Ovary (tissue), 7 donors: ENCODE measurements at regions not wholly inside any gene's neighbourhood (a gene's known extent, or its start where the extent isn't known, plus 50 kb on each side); places are given as distances from the start of the nearest gene placed in this dataset.

Experiments used
- DNase-seq, 5 donors: peaks; one replicate each; pipeline ENCODE4 v3.0.0-alpha.2; 2019 to 2020
- H3K27ac ChIP-seq, 2 donors: fragments of 200-600 bp; one replicate each; pipeline versions ENCODE4 v1.5.1 to v1.8.0; 2019 to 2022
- H3K27me3 ChIP-seq: fragments of 200-600 bp; one replicate; pipeline ENCODE4 v1.8.0; 2022
- H3K36me3 ChIP-seq: fragments of 200-600 bp; sonication (generic); one replicate; pipeline ENCODE4 v1.5.1; 2019
- H3K4me1 ChIP-seq: one replicate; pipeline ENCODE4 v1.8.1; 2013; ENCODE audit warnings: mild to moderate bottlenecking, moderate library complexity; ENCODE audit not compliant: insufficient read depth
- H3K4me3 ChIP-seq: fragments of 200-600 bp; sonication (generic); one replicate; pipeline ENCODE4 v1.5.1; 2017
- H3K9me3 ChIP-seq, 2 donors: fragments of 200-600 bp in 1 of 2; sonication (generic) in 1 of 2; one replicate each; pipeline versions ENCODE4 v1.5.1 to v1.8.1; 2013 to 2019; ENCODE audit warnings: mild to moderate bottlenecking in 1 of 2, moderate library complexity in 1 of 2
- EP300 ChIP-seq: sonication (generic); formaldehyde crosslinking; IDR thresholded peaks from one replicate; pipeline ENCODE4 v1.6.1; 2017; ENCODE audit warnings: antibody characterized with exemption
- POLR2A ChIP-seq: fragments of 450-650 bp; IDR thresholded peaks from one replicate; pipeline ENCODE4 v1.6.1; 2017; ENCODE audit warnings: antibody characterized with exemption, mild to moderate bottlenecking, moderate library complexity
- WGBS, 3 donors: extraction: QIAGEN DNeasy Blood & Tissue Kit in 1 of 3; methylation state at CpG; one replicate each; pipeline versions ENCODE4 v1.1.5 to v1.1.7; 2013 to 2017; 5-methylcytosine and 5-hydroxymethylcytosine counted together
- intact Hi-C, 4 donors: fragments of 100-400 bp; cut with DNase I; formaldehyde crosslinking; loops; one replicate each; pipeline versions ENCODE4 v1.11.0 to v1.15.1; 2022 to 2023
- TF ChIP-seq, protein P1 (sequence below), 3 donors: fragments of 450-650 bp in 2 of 3; fragments of 200-600 bp in 1 of 3; IDR thresholded peaks; one replicate each; pipeline versions ENCODE4 v1.5.1 to v1.8.0; 2016 to 2022; ENCODE audit warnings: antibody characterized with exemption in 3 of 3, mild to moderate bottlenecking in 1 of 3
- donor health status: DM: no; HTN: no; CAD: no; lungs with moderate emphysema.
- donor health status: DM: no; HTN: no; CAD: no.
- donor health status: Bipolar disorder and iron deficiency.
- donor health status: DM: no; HTN: no; CAD: no.
- donor health status: DM: yes; HTN: yes; CAD: no.

DNA sequence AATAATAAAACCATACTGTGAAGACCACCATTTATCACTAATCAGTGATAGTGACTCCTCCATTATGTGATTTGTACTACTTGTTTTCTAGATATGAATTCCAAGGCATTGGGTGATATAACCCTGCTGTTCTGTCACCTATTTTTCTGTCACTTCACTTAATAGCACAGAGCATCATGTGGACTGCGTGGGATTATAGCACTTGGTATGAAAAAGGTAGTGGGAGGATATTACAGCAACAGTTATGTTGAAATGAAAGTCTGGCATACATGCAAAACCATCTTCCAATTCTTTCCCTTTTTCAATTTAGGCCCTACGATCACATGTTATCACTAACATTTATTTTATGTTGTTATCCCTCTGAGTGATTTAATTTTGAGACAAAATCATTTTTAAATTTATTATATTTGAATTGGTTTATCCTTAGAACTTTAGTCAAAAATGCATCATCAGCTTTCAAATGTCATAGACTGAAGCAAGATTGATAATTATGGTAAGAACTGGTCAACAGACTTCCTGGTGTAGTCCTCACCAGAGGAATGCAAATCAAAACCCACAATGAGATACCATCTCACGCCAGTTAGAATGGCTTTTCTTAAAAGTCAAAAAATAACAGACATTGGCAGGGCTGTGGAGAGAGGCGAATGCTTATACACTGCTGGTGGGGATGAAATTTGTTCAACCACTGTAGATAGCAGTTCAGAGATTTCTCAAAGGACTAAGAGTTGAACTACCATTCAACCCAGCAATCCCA lies 242.6 kb downstream of the IKZF2 start:
- no peaks in the 10 kb centered on the region for H3K9me3 ChIP-seq
- H3K27ac ChIP-seq, result no peak overlapping the region
- DNase-seq, result no peak
- no peak overlapping the region for H3K4me3 ChIP-seq
- no peaks in the 10 kb centered on the region for H3K36me3 ChIP-seq
- 76 to 87% (median 81%) methylated on average over 4 of the region's 4 CpGs for WGBS, 3 donors
- intact Hi-C loops, result no loop called here
- H3K4me1 ChIP-seq, result no peaks in the 10 kb centered on the region
- H3K27me3 ChIP-seq, result no peaks in the 10 kb centered on the region
- TF ChIP-seq EP300, result no peak
- no peak for TF ChIP-seq POLR2A
- TF ChIP-seq, protein P1, sequence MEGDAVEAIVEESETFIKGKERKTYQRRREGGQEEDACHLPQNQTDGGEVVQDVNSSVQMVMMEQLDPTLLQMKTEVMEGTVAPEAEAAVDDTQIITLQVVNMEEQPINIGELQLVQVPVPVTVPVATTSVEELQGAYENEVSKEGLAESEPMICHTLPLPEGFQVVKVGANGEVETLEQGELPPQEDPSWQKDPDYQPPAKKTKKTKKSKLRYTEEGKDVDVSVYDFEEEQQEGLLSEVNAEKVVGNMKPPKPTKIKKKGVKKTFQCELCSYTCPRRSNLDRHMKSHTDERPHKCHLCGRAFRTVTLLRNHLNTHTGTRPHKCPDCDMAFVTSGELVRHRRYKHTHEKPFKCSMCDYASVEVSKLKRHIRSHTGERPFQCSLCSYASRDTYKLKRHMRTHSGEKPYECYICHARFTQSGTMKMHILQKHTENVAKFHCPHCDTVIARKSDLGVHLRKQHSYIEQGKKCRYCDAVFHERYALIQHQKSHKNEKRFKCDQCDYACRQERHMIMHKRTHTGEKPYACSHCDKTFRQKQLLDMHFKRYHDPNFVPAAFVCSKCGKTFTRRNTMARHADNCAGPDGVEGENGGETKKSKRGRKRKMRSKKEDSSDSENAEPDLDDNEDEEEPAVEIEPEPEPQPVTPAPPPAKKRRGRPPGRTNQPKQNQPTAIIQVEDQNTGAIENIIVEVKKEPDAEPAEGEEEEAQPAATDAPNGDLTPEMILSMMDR (IDR thresholded peaks at IDR 0.05), result no peak

DNA sequence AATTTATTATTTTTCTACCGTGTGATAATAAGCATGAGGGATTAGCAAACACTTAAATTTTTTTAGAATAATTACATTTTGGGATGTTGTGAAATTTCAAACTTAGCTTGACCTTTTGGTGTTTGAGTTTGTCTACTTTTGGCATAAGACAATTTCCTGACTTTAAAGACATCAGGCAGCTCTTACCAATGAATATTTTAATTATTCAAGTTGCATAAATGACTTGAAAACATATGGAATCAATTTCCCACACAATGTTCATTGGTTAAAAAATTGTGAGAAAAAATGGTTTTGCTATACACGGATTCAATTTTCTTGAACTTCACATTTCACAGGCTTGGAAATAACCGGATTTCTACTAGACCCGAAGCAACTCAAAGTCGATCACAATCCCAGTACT lies 243.4 kb downstream of the IKZF2 start:
- TF ChIP-seq POLR2A (no peak), EP300 (no peak)
- TF ChIP-seq, protein P1 (IDR thresholded peaks at IDR 0.05), result no peak
- WGBS, 3 donors, result 72 to 79% (median 78%) methylated on average over 5 of the region's 5 CpGs
- Histone ChIP-seq H3K27me3 (no peaks in the 10 kb centered on the region), H3K36me3 (no peaks in the 10 kb centered on the region), H3K4me3 (no peak overlapping the region), H3K27ac (no peak overlapping the region), H3K4me1 (no peaks in the 10 kb centered on the region), H3K9me3 (no peaks in the 10 kb centered on the region)
- intact Hi-C loops, result no loop called here
- DNase-seq, result no peak

DNA sequence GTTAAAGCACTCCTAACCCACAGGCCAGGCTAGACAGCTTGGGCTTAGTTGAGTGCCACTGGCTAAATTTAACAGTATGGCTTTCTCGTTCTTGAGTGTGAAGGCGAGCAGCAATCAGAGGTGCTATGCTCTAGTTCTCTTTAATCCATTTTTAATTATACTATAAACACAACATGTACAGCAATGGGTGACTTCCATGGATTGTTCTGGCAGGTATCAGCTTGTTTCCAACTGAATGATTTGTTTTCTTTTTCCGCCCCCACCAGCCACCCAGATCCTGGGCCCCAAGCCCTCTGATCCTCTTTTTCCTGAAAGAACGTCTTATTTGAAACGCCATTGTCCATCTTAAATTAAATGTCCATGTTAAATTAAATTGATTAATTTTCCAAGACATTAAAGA lies 244.8 kb downstream of the IKZF2 start:
- no peak for DNase-seq
- H3K4me3 ChIP-seq, result no peak overlapping the region
- no peaks in the 10 kb centered on the region for H3K4me1 ChIP-seq
- H3K9me3 ChIP-seq, result no peaks in the 10 kb centered on the region
- 83 to 86% (median 83%) methylated on average over 5 of the region's 5 CpGs for WGBS, 3 donors
- no peak overlapping the region for H3K27ac ChIP-seq
- TF ChIP-seq EP300 (no peak), POLR2A (no peak)
- TF ChIP-seq, protein P1 (IDR thresholded peaks at IDR 0.05), result no peak
- no peaks in the 10 kb centered on the region for H3K36me3 ChIP-seq
- intact Hi-C loops, result no loop called here
- no peaks in the 10 kb centered on the region for H3K27me3 ChIP-seq

DNA sequence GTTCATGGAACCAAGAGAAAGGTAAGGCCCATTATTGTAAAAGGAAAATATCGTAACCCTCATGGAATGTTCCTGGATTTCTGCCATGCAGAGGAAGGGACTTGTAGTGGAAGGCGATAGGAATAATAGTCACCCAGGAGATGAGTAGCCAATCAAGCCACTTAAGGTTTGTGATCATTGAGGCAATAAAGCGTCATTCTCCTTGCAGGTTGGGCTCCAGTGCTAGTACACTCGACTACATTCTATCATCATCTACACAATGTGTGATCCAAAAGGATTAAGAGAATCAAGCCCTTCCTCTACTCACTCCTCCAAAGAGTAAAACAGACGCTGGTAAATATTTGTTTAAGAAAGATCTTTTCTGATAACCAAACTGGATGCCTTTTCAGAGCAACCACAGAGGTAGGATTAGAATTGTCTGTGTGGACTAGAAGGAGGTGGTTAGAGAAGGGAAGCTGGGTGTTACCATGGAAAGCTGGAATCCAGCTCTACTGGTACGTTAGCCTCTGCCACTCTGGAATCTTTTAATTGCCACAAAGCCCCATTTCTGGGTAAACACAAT lies 245.7 kb downstream of the IKZF2 start:
- TF ChIP-seq, protein P1 (IDR thresholded peaks at IDR 0.05), result no peak
- no peak for TF ChIP-seq EP300
- TF ChIP-seq POLR2A, result no peak
- H3K27me3 ChIP-seq, result no peaks in the 10 kb centered on the region
- intact Hi-C loops, result no loop called here

More for the DNA sequence above, 245.7 kb downstream of the IKZF2 start:
- Histone ChIP-seq H3K4me3 (no peak overlapping the region), H3K9me3 (no peaks in the 10 kb centered on the region), H3K27ac (no peak overlapping the region), H3K36me3 (no peaks in the 10 kb centered on the region), H3K4me1 (no peaks in the 10 kb centered on the region)
- no peak for DNase-seq
- 69 to 76% (median 72%) methylated on average over 6 of the region's 6 CpGs for WGBS, 3 donors
